ENCODE measurements at regions not wholly inside any gene's neighbourhood (a gene's known extent, or its start where the extent isn't known, plus 50 kb on each side); places are given as distances from the start of the nearest gene placed in this dataset.

DNA sequence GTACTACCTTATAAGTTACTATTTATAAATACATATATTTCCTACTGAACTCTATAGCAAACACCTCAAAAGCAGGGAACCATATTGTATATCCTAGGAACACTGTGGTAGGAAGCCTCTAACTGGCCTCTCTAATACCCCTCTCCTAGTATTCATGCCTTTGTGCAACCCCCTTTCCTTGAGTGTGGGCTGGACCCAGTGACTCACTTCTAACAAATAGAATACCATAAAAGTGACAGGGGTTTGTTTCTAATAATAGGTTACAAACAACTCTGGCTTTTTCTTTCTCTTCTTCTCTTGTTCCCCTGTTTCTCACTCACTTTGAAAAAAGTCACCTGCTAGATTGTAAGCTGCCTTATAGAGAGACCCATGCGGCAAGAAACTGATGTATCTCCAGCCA lies 51.6 kb upstream of the MACC1 start:
- TF ChIP-seq, protein P1, sequence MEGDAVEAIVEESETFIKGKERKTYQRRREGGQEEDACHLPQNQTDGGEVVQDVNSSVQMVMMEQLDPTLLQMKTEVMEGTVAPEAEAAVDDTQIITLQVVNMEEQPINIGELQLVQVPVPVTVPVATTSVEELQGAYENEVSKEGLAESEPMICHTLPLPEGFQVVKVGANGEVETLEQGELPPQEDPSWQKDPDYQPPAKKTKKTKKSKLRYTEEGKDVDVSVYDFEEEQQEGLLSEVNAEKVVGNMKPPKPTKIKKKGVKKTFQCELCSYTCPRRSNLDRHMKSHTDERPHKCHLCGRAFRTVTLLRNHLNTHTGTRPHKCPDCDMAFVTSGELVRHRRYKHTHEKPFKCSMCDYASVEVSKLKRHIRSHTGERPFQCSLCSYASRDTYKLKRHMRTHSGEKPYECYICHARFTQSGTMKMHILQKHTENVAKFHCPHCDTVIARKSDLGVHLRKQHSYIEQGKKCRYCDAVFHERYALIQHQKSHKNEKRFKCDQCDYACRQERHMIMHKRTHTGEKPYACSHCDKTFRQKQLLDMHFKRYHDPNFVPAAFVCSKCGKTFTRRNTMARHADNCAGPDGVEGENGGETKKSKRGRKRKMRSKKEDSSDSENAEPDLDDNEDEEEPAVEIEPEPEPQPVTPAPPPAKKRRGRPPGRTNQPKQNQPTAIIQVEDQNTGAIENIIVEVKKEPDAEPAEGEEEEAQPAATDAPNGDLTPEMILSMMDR (IDR thresholded peaks at IDR 0.05): no peak
- no peak for TF ChIP-seq POLR2A (IDR thresholded peaks at IDR 0.05)

Data from Peyer's patch (tissue), 4 donors.